HG03135 (cell line): ENCODE measurements at regions not wholly inside any gene's neighbourhood (a gene's known extent, or its start where the extent isn't known, plus 50 kb on each side); places are given as distances from the start of the nearest gene placed in this dataset.

Experiments used
- ATAC-seq: cut with Tn5 transposase; IDR thresholded peaks from one replicate; pipeline ENCODE4 v1.9.1; 2021; ENCODE audit warnings: mild to moderate bottlenecking, moderate library complexity; ENCODE audit not compliant: unreplicated experiment

DNA sequence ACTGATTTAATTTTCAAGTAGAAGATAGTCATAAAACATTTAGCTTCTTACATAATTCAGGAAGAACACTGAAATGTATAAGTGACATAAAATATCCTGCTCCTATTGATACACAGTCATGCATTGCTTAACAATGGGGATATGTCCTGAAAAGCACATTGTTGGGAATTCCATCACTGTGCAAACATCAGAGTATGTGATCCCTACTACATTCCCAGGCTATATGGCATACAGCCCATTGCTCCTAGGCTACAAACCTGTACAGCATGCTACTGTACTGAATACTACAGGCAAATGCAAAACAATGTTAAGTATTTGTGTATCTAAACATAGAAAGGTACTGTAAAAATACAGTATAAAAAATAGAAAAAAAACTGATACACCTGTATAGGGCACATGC lies 723.9 kb upstream of the ARGLU1 start:
- ATAC-seq = no peak

DNA sequence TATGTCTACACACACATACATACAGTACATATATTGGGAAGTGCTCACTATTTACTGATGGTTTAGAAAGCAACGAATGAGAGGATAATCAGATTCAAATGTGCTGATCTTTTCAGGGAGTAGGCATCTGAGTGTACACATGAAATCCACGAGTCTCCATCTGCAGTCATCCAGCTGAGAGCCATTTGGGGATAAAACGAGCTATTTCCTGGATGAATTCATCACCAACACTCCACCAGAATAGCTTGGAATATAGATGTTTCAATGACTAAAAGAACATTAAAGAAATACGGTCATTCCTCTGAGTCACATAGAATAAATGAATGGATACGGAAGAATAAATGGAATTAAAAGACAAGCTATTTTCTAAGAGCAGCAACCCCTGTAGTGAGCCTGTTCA lies 721.6 kb upstream of the ARGLU1 start:
- ATAC-seq = no peak

DNA sequence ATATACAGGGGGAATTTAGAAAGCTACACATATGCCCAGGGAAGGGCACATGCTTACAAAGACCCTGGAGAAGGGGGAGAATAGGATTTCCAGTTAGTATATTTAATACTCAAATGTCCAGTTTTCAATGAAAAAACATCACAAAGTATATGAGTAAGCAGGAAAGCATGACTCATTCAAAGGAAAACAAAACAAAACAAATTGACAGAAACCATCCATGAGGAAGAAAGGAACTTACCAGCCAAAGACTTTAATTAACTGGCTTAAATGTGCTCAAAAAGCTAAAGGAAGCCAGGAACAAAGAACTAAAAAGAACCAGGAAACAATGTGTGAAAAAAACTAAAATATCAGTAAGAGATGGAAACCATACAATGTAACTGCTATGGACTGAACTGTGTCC lies 716.2 kb upstream of the ARGLU1 start:
- no peak for ATAC-seq

- ATAC-seq = no peak
Observed at GRCh38 chr13:107277911-107278310, 710.0 kb upstream of the ARGLU1 start.

GRCh38 chr13:107276936-107277335 lies 709.0 kb upstream of the ARGLU1 start:
- no peak for ATAC-seq

- ATAC-seq = no peak
Observed at GRCh38 chr13:107275945-107276614, 708.1 kb upstream of the ARGLU1 start.

DNA sequence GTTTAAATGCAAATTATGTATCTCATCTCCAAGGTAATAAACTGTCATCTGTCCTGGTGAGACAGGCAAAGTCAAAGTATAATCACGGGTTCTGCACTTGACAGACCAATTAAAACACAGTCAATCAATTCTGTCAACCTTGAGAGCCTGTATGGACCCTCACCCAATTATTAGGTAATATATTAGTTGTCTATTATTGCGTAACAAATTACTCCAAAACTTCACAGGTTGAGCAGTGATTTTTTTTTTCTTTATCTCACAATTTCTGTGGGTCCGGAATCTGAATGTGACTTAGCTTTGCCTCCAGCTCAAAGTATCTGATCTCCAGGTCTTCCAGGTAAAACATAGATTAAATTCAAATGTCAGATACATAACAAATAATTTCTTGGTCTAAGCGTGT lies 707.4 kb upstream of the ARGLU1 start:
- no peak for ATAC-seq

GRCh38 chr13:107271227-107271626 lies 703.3 kb upstream of the ARGLU1 start:
- no peak for ATAC-seq

GRCh38 chr13:107266657-107267056 lies 698.7 kb upstream of the ARGLU1 start:
- ATAC-seq = no peak

GRCh38 chr13:107258599-107259187 lies 690.8 kb upstream of the ARGLU1 start:
- no peak for ATAC-seq

DNA sequence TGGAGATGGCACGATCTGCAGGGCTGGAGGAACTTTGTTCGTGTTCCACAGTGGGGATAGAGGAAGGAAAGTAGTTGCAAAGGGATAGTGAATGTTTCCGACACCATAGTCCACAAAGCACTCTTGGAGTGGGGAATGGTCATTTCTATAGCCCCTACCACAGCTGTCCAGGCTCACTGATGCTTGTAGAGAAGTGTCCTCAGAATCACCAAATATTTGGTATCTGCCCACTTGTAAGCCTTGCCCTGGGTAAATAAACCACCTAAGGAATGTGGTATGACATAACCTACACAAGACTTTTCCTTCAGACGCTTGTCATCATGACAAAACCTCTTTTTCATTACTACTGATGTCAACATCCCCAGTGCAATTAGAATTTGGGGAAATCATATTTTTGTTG lies 686.5 kb upstream of the ARGLU1 start:
- ATAC-seq = no peak

DNA sequence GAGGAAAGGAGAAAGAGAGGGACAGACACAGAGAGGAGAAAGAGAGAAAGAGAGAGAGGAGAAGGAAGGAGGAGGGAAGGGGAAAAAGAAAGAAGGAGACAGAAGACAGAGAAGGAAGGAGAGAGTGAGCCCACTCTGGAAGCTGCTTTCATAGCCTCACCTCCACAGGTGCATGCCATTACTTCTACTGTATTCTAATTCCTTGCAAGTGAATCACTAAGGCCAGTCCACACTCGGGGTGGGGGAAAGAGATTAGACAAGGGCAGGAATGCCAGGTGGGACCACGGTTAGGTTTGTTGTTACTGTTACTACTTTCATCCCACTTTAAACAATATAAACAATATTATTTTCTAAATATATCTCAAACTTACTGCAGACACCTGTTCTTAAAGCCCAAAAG lies 684.5 kb upstream of the ARGLU1 start:
- no peak for ATAC-seq

- no peak for ATAC-seq
Observed at GRCh38 chr13:107252021-107252420, 684.1 kb upstream of the ARGLU1 start.

GRCh38 chr13:107251341-107251740 lies 683.4 kb upstream of the ARGLU1 start:
- ATAC-seq = no peak

GRCh38 chr13:107250628-107251027 lies 682.7 kb upstream of the ARGLU1 start:
- no peak for ATAC-seq

DNA sequence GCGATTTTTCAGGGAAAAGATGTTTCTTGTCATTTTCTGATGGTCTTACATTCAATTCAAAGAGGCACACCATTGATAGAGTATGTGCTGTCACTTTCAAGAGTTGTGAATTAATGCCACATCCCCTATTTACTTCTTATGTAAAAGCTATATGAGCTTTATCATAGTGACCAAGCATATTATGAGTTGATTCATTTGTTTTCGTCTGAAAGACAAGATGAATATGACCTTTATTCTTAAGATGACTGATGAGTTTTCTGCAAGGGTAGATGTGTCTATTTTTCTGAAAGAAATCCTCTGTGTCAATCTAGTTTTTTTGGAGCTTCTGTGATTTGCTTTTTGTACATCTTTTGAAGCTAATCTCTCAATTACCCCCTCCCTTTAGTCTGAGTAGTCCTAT lies 676.3 kb upstream of the ARGLU1 start:
- ATAC-seq = no peak

- ATAC-seq = no peak
Observed at GRCh38 chr13:107242138-107242537, 674.2 kb upstream of the ARGLU1 start.

GRCh38 chr13:107241381-107241780 lies 673.4 kb upstream of the ARGLU1 start:
- no peak for ATAC-seq

DNA sequence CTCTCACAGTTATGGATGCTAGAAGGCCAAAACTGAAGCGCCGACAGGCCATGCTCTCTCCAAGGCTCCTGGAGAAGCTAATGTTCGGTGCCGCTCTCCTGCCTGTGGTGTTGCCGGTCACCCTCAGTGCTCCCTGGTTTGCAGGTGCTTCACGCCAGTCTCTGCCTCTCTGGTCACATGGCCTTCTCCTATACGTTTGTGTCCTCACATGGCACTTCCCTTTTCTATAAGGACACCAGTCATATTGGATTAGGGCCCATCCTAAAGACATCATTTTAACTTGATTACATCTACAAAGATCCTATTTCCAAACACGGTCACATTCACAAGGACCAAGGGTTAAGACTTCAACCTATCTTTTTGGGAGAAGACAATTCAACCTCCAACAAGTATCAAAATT lies 671.3 kb upstream of the ARGLU1 start:
- ATAC-seq = no peak

GRCh38 chr13:107238262-107238981 lies 670.5 kb upstream of the ARGLU1 start:
- no peak for ATAC-seq

- ATAC-seq = no peak
Observed at GRCh38 chr13:107234319-107235073, 666.6 kb upstream of the ARGLU1 start.

DNA sequence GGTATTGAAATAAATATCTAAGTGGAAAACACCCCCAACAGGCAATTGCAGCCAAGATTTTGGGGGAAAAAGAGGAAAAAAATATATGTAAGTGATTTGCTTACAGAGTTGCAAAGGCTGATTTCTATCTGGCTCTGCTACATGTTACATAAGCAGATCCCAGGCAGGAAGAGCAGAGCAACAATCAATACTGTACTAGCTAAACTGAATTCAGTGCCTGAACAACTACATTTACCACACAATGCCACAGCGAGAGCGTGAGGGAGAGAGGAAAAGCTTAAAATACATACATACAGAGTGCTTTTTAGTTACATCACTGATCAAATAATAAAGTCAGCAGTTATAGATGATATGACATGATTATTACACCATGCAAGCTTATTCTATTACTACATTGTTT lies 665.6 kb upstream of the ARGLU1 start:
- ATAC-seq = no peak
